Activated CD8-positive, alpha-beta T cell treated with anti-CD3 and anti-CD28 coated beads for 36 hours (primary cell): ENCODE measurements at regions not wholly inside any gene's neighbourhood (a gene's known extent, or its start where the extent isn't known, plus 50 kb on each side); places are given as distances from the start of the nearest gene placed in this dataset.

Experiments used
- ATAC-seq: fragments of 200-7000 bp; cut with Tn5 transposase; one replicate; pipeline ENCODE4 v1.10.0; 2021; ENCODE audit warnings: mild to moderate bottlenecking, moderate library complexity
- CTCF ChIA-PET: fragments of 350-600 bp; sonication (Branson Sonifier 250); formaldehyde crosslinking; loops from one replicate; lab custom pipeline; 2021; ENCODE audit warnings: antibody characterized with exemption; lab: Charles Lee
- POLR2A ChIA-PET: fragments of 350-600 bp; sonication (Branson Sonifier 250); formaldehyde crosslinking; loops from one replicate; lab custom pipeline; 2021; ENCODE audit warnings: antibody characterized with exemption; lab: Charles Lee
- DNase-seq: peaks from one replicate; pipeline ENCODE4 v3.0.0-alpha.2; 2020
- H3K27ac Mint-ChIP-seq: one replicate; pipeline ENCODE4 v1.8.0; 2021; ENCODE audit warnings: mild to moderate bottlenecking, mixed read lengths
- H3K27me3 Mint-ChIP-seq: one replicate; pipeline ENCODE4 v1.8.0; 2021; ENCODE audit warnings: mixed read lengths
- H3K36me3 Mint-ChIP-seq: one replicate; pipeline ENCODE4 v1.8.0; 2021; ENCODE audit warnings: low read depth, mixed read lengths
- H3K4me1 Mint-ChIP-seq: one replicate; pipeline ENCODE4 v1.8.0; 2021; ENCODE audit warnings: low read depth, mixed read lengths
- H3K4me3 Mint-ChIP-seq: one replicate; pipeline ENCODE4 v1.8.0; 2021; ENCODE audit warnings: mild to moderate bottlenecking, moderate library complexity, mixed read lengths
- H3K9me3 Mint-ChIP-seq: one replicate; pipeline ENCODE4 v1.8.0; 2021; ENCODE audit warnings: mixed read lengths
- CTCF ChIP-seq: fragments of 200-600 bp; IDR thresholded peaks from one replicate; pipeline ENCODE4 v1.8.0; 2022; ENCODE audit warnings: antibody characterized with exemption, mild to moderate bottlenecking
- intact Hi-C: fragments of 100-400 bp; cut with micrococcal nuclease; formaldehyde crosslinking; loops from one replicate; pipeline ENCODE4 v1.10.0; 2022

GRCh38 chr4:33045334-33045733, 2325.2 kb downstream of the PCDH7 start:
- POLR2A ChIA-PET: no interaction called here
- no peak overlapping the region for H3K4me3 Mint-ChIP-seq
- ATAC-seq: no peak

DNA sequence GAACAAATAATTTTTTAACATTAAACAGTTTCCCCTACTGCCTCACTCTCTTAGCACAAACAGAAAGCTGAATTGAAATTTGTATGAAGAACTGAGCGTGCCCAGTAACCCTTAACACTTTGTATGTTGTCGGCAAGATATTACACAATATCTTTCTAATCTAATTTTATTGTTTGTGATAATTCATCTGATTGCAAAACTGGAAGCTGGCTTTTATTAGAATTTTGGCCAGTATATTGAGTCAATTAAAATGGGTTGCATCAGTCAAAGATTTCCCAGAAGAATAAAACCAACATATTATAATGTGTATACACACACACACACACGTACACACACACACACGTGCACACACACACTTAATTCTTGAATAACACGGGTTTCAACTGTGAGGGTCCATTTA, 2332.1 kb downstream of the PCDH7 start:
- Mint-ChIP-seq H3K4me3 (no peak overlapping the region), H3K27me3 (no peaks in the 10 kb centered on the region), H3K27ac (no peak overlapping the region), H3K36me3 (no peaks in the 10 kb centered on the region), H3K4me1 (no peaks in the 10 kb centered on the region), H3K9me3 (peaks cover 3% of the 10 kb centered on the region)
- no peak for TF ChIP-seq CTCF
- no peak for DNase-seq
- intact Hi-C loops: no loop called here
- ATAC-seq: no peak
- ChIA-PET CTCF (no interaction called here), POLR2A (no interaction called here)

More at GRCh38 chr4:33045334-33045733, 2325.2 kb downstream of the PCDH7 start:
- H3K4me1 Mint-ChIP-seq: no peaks in the 10 kb centered on the region
- intact Hi-C loops: no loop called here
- no peak for TF ChIP-seq CTCF
- H3K36me3 Mint-ChIP-seq: no peaks in the 10 kb centered on the region
- peaks cover 2% of the 10 kb centered on the region for H3K9me3 Mint-ChIP-seq
- CTCF ChIA-PET: no interaction called here
- no peak overlapping the region for H3K27ac Mint-ChIP-seq
- H3K27me3 Mint-ChIP-seq: no peaks in the 10 kb centered on the region
- no peak for DNase-seq

- TF ChIP-seq CTCF: no peak
- Mint-ChIP-seq H3K36me3 (no peaks in the 10 kb centered on the region), H3K9me3 (peaks cover 3% of the 10 kb centered on the region), H3K4me3 (no peak overlapping the region), H3K27ac (no peak overlapping the region), H3K4me1 (no peaks in the 10 kb centered on the region), H3K27me3 (no peaks in the 10 kb centered on the region)
- DNase-seq (no peak), ATAC-seq (no peak)
- CTCF ChIA-PET: no interaction called here
- POLR2A ChIA-PET: no interaction called here
- intact Hi-C loops: no loop called here
Measured at GRCh38 chr4:33054161-33054560, 2334.0 kb downstream of the PCDH7 start.

- Mint-ChIP-seq H3K27ac (no peak overlapping the region), H3K36me3 (no peaks in the 10 kb centered on the region), H3K4me3 (no peak overlapping the region), H3K4me1 (no peaks in the 10 kb centered on the region), H3K27me3 (no peaks in the 10 kb centered on the region), H3K9me3 (peaks cover 3% of the 10 kb centered on the region)
- ATAC-seq (no peak), DNase-seq (no peak)
- intact Hi-C loops: no loop called here
- POLR2A ChIA-PET: no interaction called here
- CTCF ChIA-PET: no interaction called here
- TF ChIP-seq CTCF: no peak
Measured at GRCh38 chr4:33054656-33055196, 2334.6 kb downstream of the PCDH7 start.

GRCh38 chr4:33057736-33058135, 2337.6 kb downstream of the PCDH7 start:
- no peak overlapping the region for H3K4me3 Mint-ChIP-seq
- H3K4me1 Mint-ChIP-seq: no peaks in the 10 kb centered on the region
- ChIA-PET POLR2A (no interaction called here), CTCF (no interaction called here)
- no peaks in the 10 kb centered on the region for H3K27me3 Mint-ChIP-seq
- TF ChIP-seq CTCF: no peak
- H3K9me3 Mint-ChIP-seq: no peaks in the 10 kb centered on the region
- ATAC-seq: no peak
- intact Hi-C loops: no loop called here
- no peaks in the 10 kb centered on the region for H3K36me3 Mint-ChIP-seq
- no peak overlapping the region for H3K27ac Mint-ChIP-seq
- DNase-seq: no peak
